ENCODE measurements at regions not wholly inside any gene's neighbourhood (a gene's known extent, or its start where the extent isn't known, plus 50 kb on each side); places are given as distances from the start of the nearest gene placed in this dataset.
A peak's percentile ranks its signal among the peaks of the same experiment; 100 is the strongest.

- no peak for DNase-seq
Measured at GRCh38 chr15:79373113-79373512, 59.0 kb upstream of the MINAR1 start.

GRCh38 chr15:79373728-79374127 lies 58.4 kb upstream of the MINAR1 start:
- DNase-seq, result no peak

DNA sequence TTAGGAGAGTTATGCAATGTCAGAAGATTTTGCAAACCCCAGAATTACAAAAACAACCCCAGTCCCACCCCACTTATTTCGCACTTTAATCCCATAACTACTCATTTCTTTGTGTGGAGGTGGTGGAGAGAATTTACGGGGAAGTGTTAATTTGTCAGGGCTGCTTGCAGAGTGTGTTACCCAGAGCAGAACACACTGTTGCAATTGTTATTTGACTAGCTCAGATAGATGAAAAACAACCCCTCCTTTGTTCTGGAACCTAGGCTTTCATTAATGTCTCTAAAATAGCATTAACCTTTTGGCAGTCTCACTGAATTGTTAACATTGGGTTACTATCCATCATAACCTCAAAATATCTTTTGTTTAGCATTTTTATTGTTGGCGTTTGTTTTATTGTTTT lies 55.8 kb upstream of the MINAR1 start:
- DNase-seq, result peak in 2 of 56 donors; percentile 0 to 3

DNA sequence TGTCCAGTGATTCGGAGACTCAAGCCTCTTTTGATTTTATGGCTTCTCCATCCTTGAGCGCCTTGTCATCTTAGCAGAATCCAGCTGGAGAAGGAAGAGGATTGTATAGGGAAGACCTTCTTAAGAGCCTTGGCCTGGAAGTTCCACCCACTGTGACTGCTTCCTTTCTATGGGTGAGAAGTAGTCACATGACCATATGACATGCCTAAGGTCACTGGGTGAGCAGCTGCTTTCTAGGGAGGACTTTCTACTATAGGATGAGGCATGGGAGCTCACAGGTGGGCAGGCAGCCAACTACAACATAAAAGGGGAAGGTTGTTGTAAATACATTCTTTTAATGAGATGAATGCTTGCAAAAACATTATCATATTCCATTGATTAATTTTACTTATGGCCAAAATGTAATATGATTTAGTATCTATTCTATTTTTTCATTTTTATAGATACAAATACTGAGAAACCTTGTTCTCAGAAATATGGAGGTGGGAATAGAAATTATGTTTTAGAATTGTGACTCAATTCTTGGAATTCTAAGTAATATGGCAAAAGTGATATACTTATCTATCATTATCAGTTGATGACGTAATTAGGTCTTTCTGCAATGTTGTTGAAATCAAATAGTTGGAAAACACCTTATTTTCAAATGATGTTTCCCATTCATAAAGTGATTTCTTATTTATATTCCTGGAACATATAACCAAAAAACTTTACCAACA lies 53.6 kb upstream of the MINAR1 start:
- DNase-seq, result peak in 1 of 56 donors; percentile 15

DNA sequence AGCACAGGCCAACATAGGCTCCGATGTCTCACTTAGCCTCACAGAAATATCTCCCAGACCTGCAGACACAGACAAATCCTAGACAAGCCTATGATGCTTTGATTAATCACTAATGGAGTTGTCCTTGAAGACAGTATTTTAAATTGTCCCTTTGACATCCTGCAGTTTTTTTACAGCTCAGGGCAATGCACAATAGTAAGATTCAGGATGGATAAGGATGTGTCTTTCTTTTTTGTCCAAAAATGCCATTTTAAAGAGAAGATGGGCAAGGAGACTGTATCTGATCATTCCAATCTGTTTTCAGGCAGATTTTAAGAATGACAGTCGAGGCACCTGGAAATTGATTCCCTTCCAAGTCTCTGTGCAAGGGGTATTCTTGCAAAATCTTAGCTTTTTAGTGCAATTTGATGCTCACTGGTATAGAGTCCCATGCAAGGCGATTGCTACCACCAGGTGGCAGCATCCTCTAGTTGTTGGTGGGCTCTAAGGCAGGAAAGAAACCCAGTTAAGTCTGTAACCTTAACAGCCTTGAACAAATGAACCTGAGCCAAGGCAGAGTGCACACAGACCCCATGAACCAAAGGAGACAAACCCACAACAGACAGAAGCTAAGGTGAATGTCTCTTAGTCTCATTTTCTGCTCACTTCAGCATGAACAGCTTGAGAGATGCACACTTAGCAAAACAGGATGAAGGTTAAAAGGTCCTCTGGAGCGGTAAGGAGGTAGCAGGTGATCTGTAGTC lies 51.2 kb upstream of the MINAR1 start:
- DNase-seq, result peak in 52 of 56 donors; percentile 2 to 91 (median 48)

DNA sequence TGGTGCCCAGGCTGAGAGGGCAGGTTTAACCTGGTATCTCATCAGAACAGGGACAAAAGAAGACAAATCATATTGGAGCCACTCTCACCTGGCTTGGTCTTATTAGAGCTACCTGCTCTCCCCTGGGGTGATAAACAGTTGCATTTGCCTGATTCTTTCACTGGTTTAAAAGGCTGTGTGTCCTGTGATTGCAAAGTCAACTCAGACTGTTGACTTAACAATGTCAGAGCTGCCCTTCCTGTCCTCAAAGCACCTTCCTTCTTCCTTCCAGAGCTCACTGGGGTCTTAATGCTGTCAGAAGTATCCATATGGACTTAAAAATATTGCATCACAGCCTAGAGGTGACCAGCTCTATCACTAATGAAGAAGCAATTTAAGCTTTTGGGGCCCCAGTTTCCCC lies 50.5 kb upstream of the MINAR1 start:
- no peak for DNase-seq

Data from amygdala (tissue), 56 donors.